Thyroid gland (tissue), 4 donors: ENCODE measurements at regions not wholly inside any gene's neighbourhood (a gene's known extent, or its start where the extent isn't known, plus 50 kb on each side); places are given as distances from the start of the nearest gene placed in this dataset.

ENCODE experiments used
- DNase-seq, 2 donors: peaks; one replicate each; pipeline ENCODE4 v3.0.0-alpha.2; 2019
- H3K27ac ChIP-seq, 3 donors: fragments of 200-600 bp; sonication (generic); 1 replicate in 2 of 3; 2 replicates in 1 of 3; pipeline ENCODE4 v1.5.1; 2016 to 2019; ENCODE audit warnings: mild to moderate bottlenecking in 1 of 3, moderate library complexity in 1 of 3
- H3K27me3 ChIP-seq: fragments of 200-600 bp; sonication (generic); one replicate; pipeline ENCODE4 v1.5.1; 2019
- H3K36me3 ChIP-seq, 2 donors: fragments of 200-600 bp; sonication (generic); one replicate each; pipeline ENCODE4 v1.5.1; 2016 to 2019
- H3K4me1 ChIP-seq, 2 donors: fragments of 200-600 bp; sonication (generic); one replicate each; pipeline ENCODE4 v1.5.1; 2017 to 2019
- H3K4me3 ChIP-seq, 3 donors: fragments of 200-600 bp; sonication (generic); replicated peaks in 1 of 3; 1 replicate in 2 of 3; 2 replicates in 1 of 3; pipeline ENCODE4 v1.5.1; 2016; ENCODE audit warnings: mild to moderate bottlenecking in 1 of 3
- H3K9me3 ChIP-seq: fragments of 200-600 bp; sonication (generic); one replicate; pipeline ENCODE4 v1.5.1; 2017
- CTCF ChIP-seq, 6 experiments: fragments of 200-600 bp in 3 of 6; fragments of 450-650 bp in 3 of 6; sonication (generic) in 3 of 6; IDR thresholded peaks; one replicate each; pipeline ENCODE4 v1.5.1; 2016 to 2019; ENCODE audit warnings: antibody characterized with exemption in 6 of 6, mild to moderate bottlenecking in 2 of 6, inconsistent platforms in 1 of 6, moderate library complexity in 1 of 6
- POLR2A ChIP-seq, 2 donors: fragments of 450-650 bp; IDR thresholded peaks; one replicate each; pipeline ENCODE4 v1.6.1; 2017; ENCODE audit warnings: antibody characterized with exemption in 2 of 2, mild to moderate bottlenecking in 2 of 2, moderate library complexity in 1 of 2
- WGBS, 2 donors: methylation state at CpG; one replicate each; pipeline ENCODE4 v1.1.5; 2017; 5-methylcytosine and 5-hydroxymethylcytosine counted together
- intact Hi-C: fragments of 100-400 bp; cut with DNase I; formaldehyde crosslinking; loops from one replicate; pipeline ENCODE4 v1.15.1; 2023

- Histone ChIP-seq H3K36me3 (no peaks in the 10 kb centered on the region), H3K4me3 (no peak overlapping the region), H3K27ac (no peak overlapping the region), H3K9me3 (no peaks in the 10 kb centered on the region), H3K4me1 (no peaks in the 10 kb centered on the region), H3K27me3 (no peaks in the 10 kb centered on the region)
- no peak for TF ChIP-seq CTCF (IDR thresholded peaks at IDR 0.05)
- TF ChIP-seq POLR2A (IDR thresholded peaks at IDR 0.05): no peak
- 65 to 74% methylated on average over 4 to 7 of the region's 7 CpGs for WGBS, 2 donors
- intact Hi-C loops: no loop called here
- no peak for DNase-seq
These were observed 203.4 kb upstream of the ZNF507 start for GRCh38 chr19:32141840-32142511.

GRCh38 chr19:32146664-32147063 is 198.7 kb upstream of the ZNF507 start:
- DNase-seq: no peak
- Histone ChIP-seq H3K9me3 (no peaks in the 10 kb centered on the region), H3K36me3 (no peaks in the 10 kb centered on the region), H3K4me3 (no peak overlapping the region), H3K4me1 (no peaks in the 10 kb centered on the region), H3K27ac (no peak overlapping the region), H3K27me3 (no peaks in the 10 kb centered on the region)
- TF ChIP-seq POLR2A (IDR thresholded peaks at IDR 0.05): no peak
- intact Hi-C loops: no loop called here

GRCh38 chr19:32150605-32151004 is 194.8 kb upstream of the ZNF507 start:
- no peak for TF ChIP-seq CTCF (IDR thresholded peaks at IDR 0.05)
- TF ChIP-seq POLR2A (IDR thresholded peaks at IDR 0.05): no peak
- DNase-seq: no peak
- H3K9me3 ChIP-seq: no peaks in the 10 kb centered on the region
- intact Hi-C loops: no loop called here
- H3K4me1 ChIP-seq: no peaks in the 10 kb centered on the region
- H3K4me3 ChIP-seq: no peak overlapping the region
- no peaks in the 10 kb centered on the region for H3K36me3 ChIP-seq
- H3K27me3 ChIP-seq: no peaks in the 10 kb centered on the region
- no peak overlapping the region for H3K27ac ChIP-seq

- no peaks in the 10 kb centered on the region for H3K4me1 ChIP-seq
- no peak overlapping the region for H3K27ac ChIP-seq
- intact Hi-C loops: no loop called here
- no peak overlapping the region for H3K4me3 ChIP-seq
- H3K9me3 ChIP-seq: no peaks in the 10 kb centered on the region
- no peak for TF ChIP-seq POLR2A (IDR thresholded peaks at IDR 0.05)
- no peak for TF ChIP-seq CTCF (IDR thresholded peaks at IDR 0.05)
- no peak for DNase-seq
- no peaks in the 10 kb centered on the region for H3K27me3 ChIP-seq
- WGBS, 2 donors: 93 to 95% methylated on average over 4 of the region's 4 CpGs
- no peaks in the 10 kb centered on the region for H3K36me3 ChIP-seq
These were observed 191.0 kb upstream of the ZNF507 start for GRCh38 chr19:32154418-32154817.

GRCh38 chr19:32164384-32164992 is 180.9 kb upstream of the ZNF507 start:
- Histone ChIP-seq H3K9me3 (no peaks in the 10 kb centered on the region), H3K27ac (no peak overlapping the region), H3K36me3 (no peaks in the 10 kb centered on the region), H3K27me3 (no peaks in the 10 kb centered on the region), H3K4me1 (no peaks in the 10 kb centered on the region), H3K4me3 (no peak overlapping the region)
- no peak for DNase-seq
- intact Hi-C loops: no loop called here
- 76 to 80% methylated on average over 3 of the region's 3 CpGs for WGBS, 2 donors
- TF ChIP-seq POLR2A (IDR thresholded peaks at IDR 0.05) (no peak), CTCF (IDR thresholded peaks at IDR 0.05) (no peak)
